Erythroblast (primary cell): ENCODE measurements at regions not wholly inside any gene's neighbourhood (a gene's known extent, or its start where the extent isn't known, plus 50 kb on each side); places are given as distances from the start of the nearest gene placed in this dataset.

Experiments used
- GATA1 ChIP-seq: IDR thresholded peaks from 2 replicates; pipeline ENCODE4 v1.6.1; 2011; ENCODE audit warnings: low read depth, mild to moderate bottlenecking, control low read depth, low read length, moderate library complexity
- POLR2A ChIP-seq: IDR thresholded peaks from 2 replicates; pipeline ENCODE4 v1.6.1; 2011; ENCODE audit warnings: mild to moderate bottlenecking, low read length

DNA sequence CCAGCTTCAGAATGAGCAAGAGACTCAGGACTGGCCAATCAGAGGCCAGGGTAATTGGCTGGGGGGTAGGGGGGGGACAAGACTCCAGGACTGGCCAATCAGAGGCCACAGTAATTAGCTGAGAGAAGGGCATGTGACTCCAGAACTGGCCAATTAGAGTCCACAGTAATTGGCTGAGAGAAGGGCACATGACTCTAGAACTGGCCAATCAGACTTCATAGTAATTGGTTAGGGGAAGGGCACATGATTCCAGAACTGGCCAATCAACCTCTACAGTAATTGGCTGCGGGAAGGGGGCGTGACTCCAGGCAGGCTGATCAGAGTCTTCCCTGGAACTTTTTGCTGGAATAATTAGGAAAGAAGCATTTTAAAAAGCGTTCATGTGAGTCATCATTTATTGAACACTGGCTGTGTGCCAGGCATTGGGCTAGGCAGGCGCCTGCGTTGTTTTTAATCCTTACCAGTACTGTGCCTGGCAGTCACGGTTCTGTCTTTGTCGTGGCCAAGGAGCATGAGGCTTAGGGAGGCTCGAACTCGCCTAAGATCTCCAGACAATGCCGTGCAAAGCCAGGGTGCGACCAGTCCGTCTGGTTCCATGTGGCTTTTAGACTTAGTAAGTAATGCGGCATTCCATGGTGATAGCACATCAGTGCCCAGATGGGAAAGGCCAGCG lies 508.1 kb downstream of the TBC1D22A start:
- no peak for TF ChIP-seq POLR2A
- no peak for TF ChIP-seq GATA1
